Gastroesophageal sphincter (tissue), 4 donors: ENCODE measurements at regions not wholly inside any gene's neighbourhood (a gene's known extent, or its start where the extent isn't known, plus 50 kb on each side); places are given as distances from the start of the nearest gene placed in this dataset.
A peak's percentile ranks its signal among the peaks of the same experiment; 100 is the strongest.

Source experiments
- ATAC-seq: fragments of 150-250 bp; one replicate; pipeline ENCODE4 v1.9.1; 2016; ENCODE audit warnings: mild to moderate bottlenecking, moderate library complexity
- H3K27ac ChIP-seq, 4 donors: fragments of 200-600 bp; sonication (generic) in 3 of 4; 1 replicate in 3 of 4; 2 replicates in 1 of 4; pipeline ENCODE4 v1.5.1; 2016 to 2019
- H3K27me3 ChIP-seq: fragments of 200-600 bp; sonication (generic); one replicate; pipeline ENCODE4 v1.5.1; 2019
- H3K36me3 ChIP-seq, 2 donors: fragments of 200-600 bp; sonication (generic); one replicate each; pipeline ENCODE4 v1.5.1; 2019; ENCODE audit warnings: control low read depth in 1 of 2
- H3K4me1 ChIP-seq, 3 donors: fragments of 200-600 bp; sonication (generic); 1 replicate in 2 of 3; 2 replicates in 1 of 3; pipeline ENCODE4 v1.5.1; 2016 to 2019; ENCODE audit warnings: control low read depth in 2 of 3
- H3K4me3 ChIP-seq, 2 donors: fragments of 200-600 bp; sonication (generic); one replicate each; pipeline ENCODE4 v1.5.1; 2019; ENCODE audit warnings: mild to moderate bottlenecking in 1 of 2, moderate library complexity in 1 of 2
- H3K9me3 ChIP-seq, 3 donors: fragments of 200-600 bp; sonication (generic); one replicate each; pipeline ENCODE4 v1.5.1; 2017 to 2019; ENCODE audit warnings: control low read depth in 2 of 3
- EP300 ChIP-seq: sonication (generic); formaldehyde crosslinking; IDR thresholded peaks from one replicate; pipeline ENCODE4 v1.6.1; 2017; ENCODE audit warnings: antibody characterized with exemption, mild to moderate bottlenecking
- POLR2A ChIP-seq, 2 donors: fragments of 450-650 bp; IDR thresholded peaks; one replicate each; pipeline ENCODE4 v1.6.1; 2017; ENCODE audit warnings: antibody characterized with exemption in 2 of 2, mild to moderate bottlenecking in 2 of 2, moderate library complexity in 1 of 2
- POLR2AphosphoS5 ChIP-seq: sonication (generic); formaldehyde crosslinking; IDR thresholded peaks from one replicate; pipeline ENCODE4 v1.6.1; 2017; ENCODE audit warnings: antibody characterized with exemption
- WGBS, 2 donors: methylation state at CpG; one replicate each; pipeline ENCODE4 v1.1.5; 2018; ENCODE audit warnings: low coverage in 1 of 2; 5-methylcytosine and 5-hydroxymethylcytosine counted together
- TF ChIP-seq, protein P1 (sequence below), 4 experiments: fragments of 200-600 bp in 2 of 4; fragments of 450-650 bp in 2 of 4; sonication (generic) in 1 of 4; IDR thresholded peaks; one replicate each; pipeline ENCODE4 v1.5.1; 2017 to 2019; ENCODE audit warnings: antibody characterized with exemption in 4 of 4, mild to moderate bottlenecking in 2 of 4, moderate library complexity in 2 of 4

DNA sequence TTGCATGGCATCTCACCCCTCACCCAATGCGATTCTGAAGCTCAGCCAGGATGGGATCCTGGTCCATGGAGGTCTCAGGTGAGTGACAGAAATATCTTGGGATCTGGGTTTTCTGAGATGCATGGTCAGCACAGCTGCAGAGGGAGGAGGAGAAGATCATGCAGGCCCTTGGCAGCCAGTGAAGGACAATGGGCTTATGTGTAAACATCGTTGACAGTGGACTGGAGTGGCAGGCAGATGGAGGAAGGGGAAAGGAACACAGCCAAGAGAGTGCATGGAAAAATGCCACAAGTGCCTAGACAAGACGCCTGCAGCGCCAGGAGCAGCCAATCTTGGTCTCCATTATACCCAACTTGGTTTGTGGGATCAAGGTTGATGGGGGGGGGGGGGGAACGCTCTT lies 347.9 kb downstream of the MCTP2 start:
- H3K27ac ChIP-seq, result no peak overlapping the region
- no peaks in the 10 kb centered on the region for H3K27me3 ChIP-seq
- no peaks in the 10 kb centered on the region for H3K4me1 ChIP-seq
- no peak for ATAC-seq
- no peak for TF ChIP-seq POLR2AphosphoS5
- no peak for TF ChIP-seq EP300
- TF ChIP-seq, protein P1, sequence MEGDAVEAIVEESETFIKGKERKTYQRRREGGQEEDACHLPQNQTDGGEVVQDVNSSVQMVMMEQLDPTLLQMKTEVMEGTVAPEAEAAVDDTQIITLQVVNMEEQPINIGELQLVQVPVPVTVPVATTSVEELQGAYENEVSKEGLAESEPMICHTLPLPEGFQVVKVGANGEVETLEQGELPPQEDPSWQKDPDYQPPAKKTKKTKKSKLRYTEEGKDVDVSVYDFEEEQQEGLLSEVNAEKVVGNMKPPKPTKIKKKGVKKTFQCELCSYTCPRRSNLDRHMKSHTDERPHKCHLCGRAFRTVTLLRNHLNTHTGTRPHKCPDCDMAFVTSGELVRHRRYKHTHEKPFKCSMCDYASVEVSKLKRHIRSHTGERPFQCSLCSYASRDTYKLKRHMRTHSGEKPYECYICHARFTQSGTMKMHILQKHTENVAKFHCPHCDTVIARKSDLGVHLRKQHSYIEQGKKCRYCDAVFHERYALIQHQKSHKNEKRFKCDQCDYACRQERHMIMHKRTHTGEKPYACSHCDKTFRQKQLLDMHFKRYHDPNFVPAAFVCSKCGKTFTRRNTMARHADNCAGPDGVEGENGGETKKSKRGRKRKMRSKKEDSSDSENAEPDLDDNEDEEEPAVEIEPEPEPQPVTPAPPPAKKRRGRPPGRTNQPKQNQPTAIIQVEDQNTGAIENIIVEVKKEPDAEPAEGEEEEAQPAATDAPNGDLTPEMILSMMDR (IDR thresholded peaks at IDR 0.05), result no peak
- TF ChIP-seq POLR2A (IDR thresholded peaks at IDR 0.05), result no peak
- no peaks in the 10 kb centered on the region for H3K9me3 ChIP-seq
- no peak overlapping the region for H3K4me3 ChIP-seq
- H3K36me3 ChIP-seq, result no peaks in the 10 kb centered on the region
- WGBS, 2 donors, result 46 to 56% methylated on average over 3 to 4 of the region's 5 CpGs

DNA sequence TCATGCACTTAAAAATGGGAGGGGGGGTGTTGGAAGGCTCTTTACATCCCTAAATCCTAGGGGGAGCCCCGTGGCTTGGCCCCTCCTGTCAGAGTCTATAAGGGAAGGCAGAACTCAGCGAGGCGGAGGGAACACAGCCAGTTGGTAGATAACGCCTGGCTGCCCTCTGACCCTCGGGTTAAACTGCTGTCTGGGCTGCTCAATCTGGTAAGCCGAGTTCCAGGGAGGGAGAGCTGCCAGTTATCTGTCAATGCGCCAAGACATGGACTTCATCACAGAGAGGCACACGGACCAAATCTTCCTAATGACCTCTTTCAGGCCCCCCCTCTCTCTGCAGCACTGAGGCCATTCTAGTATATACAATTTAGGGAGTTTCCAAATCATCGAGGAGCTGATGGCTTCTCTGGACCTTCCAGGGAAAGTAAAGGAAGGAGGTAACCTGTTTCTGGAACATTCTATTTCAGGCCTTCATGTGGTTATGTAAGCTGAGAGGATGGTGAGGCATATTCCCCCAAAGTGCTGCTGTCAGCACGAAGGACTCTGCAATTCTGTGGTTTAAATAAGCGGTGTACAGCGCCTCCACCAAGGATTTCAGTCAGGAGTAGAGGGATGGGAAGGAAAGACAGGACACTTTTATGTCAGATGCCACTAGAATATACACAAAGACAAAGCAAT lies 349.0 kb downstream of the MCTP2 start:
- Histone ChIP-seq H3K27ac (no peak overlapping the region), H3K36me3 (no peaks in the 10 kb centered on the region), H3K9me3 (no peaks in the 10 kb centered on the region), H3K4me3 (no peak overlapping the region), H3K4me1 (no peaks in the 10 kb centered on the region), H3K27me3 (no peaks in the 10 kb centered on the region)
- ATAC-seq, result no peak
- 76 to 79% methylated on average over 4 to 5 of the region's 12 CpGs for WGBS, 2 donors
- TF ChIP-seq, protein P1 (IDR thresholded peaks at IDR 0.05), result no peak
- TF ChIP-seq EP300 (no peak), POLR2AphosphoS5 (no peak), POLR2A (IDR thresholded peaks at IDR 0.05) (no peak)

DNA sequence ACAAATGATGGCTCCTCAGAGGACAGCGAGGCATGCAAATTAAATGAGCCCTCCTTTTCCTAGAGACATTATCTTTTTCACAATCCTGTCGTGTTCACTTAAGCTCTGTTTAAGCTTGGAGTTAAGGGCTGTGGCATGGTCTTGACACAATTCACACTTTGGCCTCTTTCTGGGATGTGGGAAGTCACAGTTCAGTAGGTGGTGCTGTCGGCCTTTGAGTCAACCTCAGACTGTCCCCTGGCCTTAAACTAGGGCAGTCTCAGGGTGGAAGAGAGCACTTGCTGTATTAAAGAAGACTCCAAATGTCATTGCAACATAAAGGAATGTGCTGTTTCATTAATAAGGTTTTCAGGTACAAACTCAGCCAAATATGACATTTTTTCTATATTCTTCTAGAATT lies 351.0 kb downstream of the MCTP2 start:
- H3K9me3 ChIP-seq, result no peaks in the 10 kb centered on the region
- H3K36me3 ChIP-seq, result no peaks in the 10 kb centered on the region
- H3K4me3 ChIP-seq, result no peak overlapping the region
- WGBS, 2 donors, result 56 to 88% methylated on average over 2 to 3 of the region's 3 CpGs
- H3K27ac ChIP-seq, result no peak overlapping the region
- no peak for TF ChIP-seq EP300
- TF ChIP-seq, protein P1 (IDR thresholded peaks at IDR 0.05), result peak in 2 of 4 experiments; percentile 24 to 32
- no peak for TF ChIP-seq POLR2A (IDR thresholded peaks at IDR 0.05)
- TF ChIP-seq POLR2AphosphoS5, result no peak
- no peaks in the 10 kb centered on the region for H3K4me1 ChIP-seq
- no peaks in the 10 kb centered on the region for H3K27me3 ChIP-seq
- peak; percentile 63 for ATAC-seq

DNA sequence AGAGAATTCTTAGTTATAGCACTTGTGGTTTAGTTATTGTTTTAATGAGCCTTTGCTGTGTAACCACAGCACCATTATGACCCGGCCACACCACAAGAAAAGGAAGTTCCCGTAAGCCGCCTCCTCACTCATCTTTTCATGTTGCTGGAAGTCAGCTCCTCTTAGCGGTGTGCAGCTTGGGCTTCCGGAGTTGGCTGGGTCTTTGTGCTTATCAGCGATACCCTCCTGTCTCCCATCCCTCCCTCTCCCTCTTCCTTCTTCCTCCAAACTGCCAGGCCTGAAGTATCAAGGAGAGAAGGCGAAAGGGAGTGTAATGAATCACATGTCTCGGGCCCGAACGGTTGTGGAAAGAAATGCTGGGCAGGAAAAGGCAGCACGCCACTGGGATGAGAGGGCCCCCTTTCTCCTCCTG lies 353.5 kb downstream of the MCTP2 start:
- no peaks in the 10 kb centered on the region for H3K27me3 ChIP-seq
- no peak for ATAC-seq
- H3K4me3 ChIP-seq, result no peak overlapping the region
- no peaks in the 10 kb centered on the region for H3K9me3 ChIP-seq
- H3K27ac ChIP-seq, result no peak overlapping the region
- WGBS, 2 donors, result 48 to 69% methylated on average over 4 to 11 of the region's 11 CpGs
- H3K4me1 ChIP-seq, result no peaks in the 10 kb centered on the region
- no peaks in the 10 kb centered on the region for H3K36me3 ChIP-seq
- TF ChIP-seq POLR2A (IDR thresholded peaks at IDR 0.05) (no peak), EP300 (no peak), POLR2AphosphoS5 (no peak)
- TF ChIP-seq, protein P1 (IDR thresholded peaks at IDR 0.05), result no peak

DNA sequence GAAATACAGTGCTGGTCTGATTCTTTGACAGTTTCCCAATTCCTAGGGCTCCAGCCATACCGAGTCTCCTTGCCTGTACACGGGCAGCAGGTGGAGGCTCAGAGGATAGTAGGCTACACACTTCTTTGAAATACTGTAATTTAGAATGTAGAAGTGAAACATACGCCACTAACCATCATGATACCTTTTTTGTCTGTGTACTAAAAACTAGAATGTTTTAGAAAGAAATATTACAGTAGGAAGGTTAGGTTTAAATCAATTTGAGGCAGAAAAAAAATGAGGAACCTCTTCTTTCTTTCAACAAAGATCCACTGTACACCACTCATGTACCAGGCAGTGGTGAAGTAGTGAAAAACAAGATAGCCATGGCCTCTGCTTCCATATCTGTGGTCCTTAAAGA lies 354.7 kb downstream of the MCTP2 start:
- WGBS, 2 donors, result 61 to 65% methylated on average over 3 of the region's 3 CpGs
- ATAC-seq, result no peak
- H3K9me3 ChIP-seq, result no peaks in the 10 kb centered on the region
- H3K4me1 ChIP-seq, result no peaks in the 10 kb centered on the region
- no peaks in the 10 kb centered on the region for H3K36me3 ChIP-seq
- TF ChIP-seq POLR2A (IDR thresholded peaks at IDR 0.05) (no peak), EP300 (no peak), POLR2AphosphoS5 (no peak)
- TF ChIP-seq, protein P1 (IDR thresholded peaks at IDR 0.05), result no peak
- no peaks in the 10 kb centered on the region for H3K27me3 ChIP-seq
- H3K4me3 ChIP-seq, result no peak overlapping the region
- no peak overlapping the region for H3K27ac ChIP-seq
